Naive thymus-derived CD4-positive, alpha-beta T cell (primary cell): ENCODE measurements at regions not wholly inside any gene's neighbourhood (a gene's known extent, or its start where the extent isn't known, plus 50 kb on each side); places are given as distances from the start of the nearest gene placed in this dataset.
"Not testable (repeated sequence)": the region's sequence is repeated elsewhere in the genome, so short reads cannot be mapped to it uniquely, and the experiment has no call there.

ENCODE experiments used
- ATAC-seq: fragments of 150-1000 bp; cut with Tn5 transposase; 2 replicates; pipeline ENCODE4 v1.10.0; 2021; ENCODE audit warnings: mild to moderate bottlenecking, moderate library complexity
- CTCF ChIA-PET: fragments of 350-600 bp; sonication (Branson Sonifier 250); formaldehyde crosslinking; loops from one replicate; lab custom pipeline; 2021; ENCODE audit warnings: antibody characterized with exemption; lab: Charles Lee
- POLR2A ChIA-PET: fragments of 350-600 bp; sonication (Branson Sonifier 250); formaldehyde crosslinking; loops from one replicate; lab custom pipeline; 2021; ENCODE audit warnings: antibody characterized with exemption, inconsistent platforms; lab: Charles Lee
- DNase-seq, 9 donors: peaks; one replicate each; pipeline versions ENCODE4 v3.0.0 to v3.0.0-alpha.2; 2020 to 2022; ENCODE audit warnings: mixed read lengths in 1 of 9
- H3K27ac ChIP-seq: one replicate; pipeline ENCODE4 v1.7.0; 2013; ENCODE audit warnings: mild to moderate bottlenecking, low read depth, low read length, moderate library complexity
- H3K27me3 ChIP-seq, 2 donors: one replicate each; pipeline ENCODE4 v1.7.0; 2013; ENCODE audit warnings: low read length in 2 of 2, mild to moderate bottlenecking in 2 of 2, moderate library complexity in 2 of 2; ENCODE audit not compliant: control insufficient read depth in 2 of 2, insufficient read depth in 2 of 2
- H3K36me3 ChIP-seq, 3 experiments: 1 replicate in 2 of 3; 2 replicates in 1 of 3; pipeline ENCODE4 v1.7.0; 2013; ENCODE audit warnings: low read length in 3 of 3, mild to moderate bottlenecking in 3 of 3, moderate library complexity in 1 of 3; ENCODE audit not compliant: insufficient read depth in 3 of 3, control insufficient read depth in 2 of 3
- H3K4me1 ChIP-seq, 2 donors: one replicate each; pipeline ENCODE4 v1.7.0; 2013; ENCODE audit warnings: low read length in 2 of 2, mild to moderate bottlenecking in 2 of 2, moderate library complexity in 1 of 2; ENCODE audit not compliant: control insufficient read depth in 2 of 2, insufficient read depth in 2 of 2
- H3K4me3 ChIP-seq: 2 replicates; pipeline ENCODE4 v1.7.0; 2013; ENCODE audit warnings: mild to moderate bottlenecking, low read length
- H3K9me3 ChIP-seq, 3 experiments: 1 replicate in 2 of 3; 2 replicates in 1 of 3; pipeline ENCODE4 v1.7.0; 2013; ENCODE audit warnings: low read length in 3 of 3; ENCODE audit not compliant: control insufficient read depth in 2 of 3
- H3K27ac Mint-ChIP-seq, 9 donors: one replicate each; pipeline ENCODE4 v1.8.0; 2020 to 2022; ENCODE audit warnings: mixed read lengths in 9 of 9, mild to moderate bottlenecking in 8 of 9, moderate library complexity in 5 of 9, inconsistent platforms in 2 of 9
- H3K27me3 Mint-ChIP-seq, 5 donors: one replicate each; pipeline ENCODE4 v1.8.0; 2021 to 2022; ENCODE audit warnings: mixed read lengths in 5 of 5, mild to moderate bottlenecking in 1 of 5
- H3K36me3 Mint-ChIP-seq, 5 donors: one replicate each; pipeline ENCODE4 v1.8.0; 2020 to 2022; ENCODE audit warnings: mixed read lengths in 5 of 5, mild to moderate bottlenecking in 3 of 5, inconsistent platforms in 1 of 5
- H3K4me1 Mint-ChIP-seq, 7 donors: one replicate each; pipeline ENCODE4 v1.8.0; 2020 to 2022; ENCODE audit warnings: mixed read lengths in 7 of 7, mild to moderate bottlenecking in 3 of 7, inconsistent platforms in 1 of 7
- H3K4me3 Mint-ChIP-seq, 10 donors: one replicate each; pipeline ENCODE4 v1.8.0; 2020 to 2022; ENCODE audit warnings: mild to moderate bottlenecking in 10 of 10, mixed read lengths in 10 of 10, moderate library complexity in 6 of 10, inconsistent platforms in 2 of 10
- H3K9me3 Mint-ChIP-seq, 11 donors: one replicate each; pipeline ENCODE4 v1.8.0; 2020 to 2022; ENCODE audit warnings: mixed read lengths in 11 of 11, mild to moderate bottlenecking in 4 of 11, inconsistent platforms in 1 of 11, moderate library complexity in 1 of 11
- intact Hi-C, 2 donors: fragments of 100-400 bp; cut with micrococcal nuclease; formaldehyde crosslinking; loops; one replicate each; pipeline ENCODE4 v1.15.1; 2023

DNA sequence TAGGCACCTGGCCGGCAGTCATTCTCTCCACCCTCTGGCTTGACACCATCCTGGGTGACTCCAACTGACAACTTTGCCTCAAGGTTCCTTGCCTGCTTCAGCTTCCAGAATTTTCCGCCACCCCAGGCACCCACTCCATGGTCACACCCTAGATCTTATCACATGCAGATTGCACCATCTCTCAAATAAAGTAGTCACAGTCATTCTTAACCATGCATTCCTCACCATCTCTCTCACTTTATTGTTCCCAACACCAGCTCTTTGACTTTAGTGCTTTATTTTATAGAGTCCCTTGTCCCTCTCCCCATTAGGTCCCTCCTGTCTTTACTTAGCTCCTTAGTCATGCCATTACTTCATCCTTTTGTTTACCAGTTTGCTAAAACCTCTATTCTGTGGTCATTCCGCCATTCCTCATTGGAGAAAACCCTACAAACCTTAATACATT is 351.7 kb downstream of the SPRY2 start:
- Histone ChIP-seq H3K4me3 (no peak overlapping the region), H3K27me3 (no peaks in the 10 kb centered on the region), H3K36me3 (no peaks in the 10 kb centered on the region), H3K9me3 (no peaks in the 10 kb centered on the region), H3K27ac (no peak overlapping the region), H3K4me1 (no peaks in the 10 kb centered on the region)
- DNase-seq (no peak), ATAC-seq (no peak)
- Mint-ChIP-seq H3K4me1 (no peaks in the 10 kb centered on the region), H3K27ac (no peak overlapping the region), H3K9me3 (peaks cover 0 to 9% (median 0%) of the 10 kb centered on the region in 11 donors), H3K4me3 (no peak overlapping the region), H3K36me3 (no peaks in the 10 kb centered on the region), H3K27me3 (peaks cover 0 to 7% (median 4%) of the 10 kb centered on the region in 5 donors)
- ChIA-PET POLR2A (no interaction called here), CTCF (no interaction called here)
- intact Hi-C loops: no loop called here

DNA sequence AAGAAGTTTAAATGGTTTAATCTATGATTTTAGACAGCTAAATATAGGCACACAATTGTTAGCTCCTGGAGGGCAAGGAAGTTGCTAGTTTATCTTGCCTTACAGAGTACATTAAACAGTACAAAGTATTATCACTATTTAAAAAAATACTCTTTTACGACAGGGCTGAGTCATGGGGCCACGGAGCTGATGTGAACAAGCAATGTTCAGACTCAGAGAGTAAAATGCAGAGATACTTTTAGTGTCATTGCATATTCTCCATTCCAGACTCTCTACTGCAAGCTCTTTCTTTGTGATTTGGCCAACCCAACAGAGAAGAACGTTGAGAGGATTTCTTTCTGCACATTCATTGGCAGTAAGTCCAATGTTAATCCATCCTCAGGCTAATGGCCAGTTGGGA is 352.4 kb downstream of the SPRY2 start:
- Histone ChIP-seq H3K36me3 (no peaks in the 10 kb centered on the region), H3K4me1 (no peaks in the 10 kb centered on the region), H3K27me3 (no peaks in the 10 kb centered on the region), H3K27ac (no peak overlapping the region), H3K9me3 (no peaks in the 10 kb centered on the region), H3K4me3 (no peak overlapping the region)
- intact Hi-C loops: no loop called here
- Mint-ChIP-seq H3K36me3 (no peaks in the 10 kb centered on the region), H3K9me3 (peaks cover 0 to 9% (median 0%) of the 10 kb centered on the region in 11 donors), H3K4me1 (no peaks in the 10 kb centered on the region), H3K27me3 (peaks cover 0 to 7% (median 4%) of the 10 kb centered on the region in 5 donors), H3K27ac (no peak overlapping the region), H3K4me3 (no peak overlapping the region)
- DNase-seq: no peak
- ChIA-PET POLR2A (no interaction called here), CTCF (no interaction called here)
- no peak for ATAC-seq

- Mint-ChIP-seq H3K36me3 (no peaks in the 10 kb centered on the region), H3K9me3 (peaks cover 0 to 13% (median 4%) of the 10 kb centered on the region in 11 donors), H3K4me1 (no peaks in the 10 kb centered on the region), H3K4me3 (no peak overlapping the region), H3K27me3 (peaks cover 0 to 7% (median 4%) of the 10 kb centered on the region in 5 donors), H3K27ac (no peak overlapping the region)
- ChIA-PET POLR2A (no interaction called here), CTCF (no interaction called here)
- Histone ChIP-seq H3K36me3 (no peaks in the 10 kb centered on the region), H3K4me3 (no peak overlapping the region), H3K27ac (no peak overlapping the region), H3K4me1 (no peaks in the 10 kb centered on the region), H3K9me3 (no peaks in the 10 kb centered on the region), H3K27me3 (no peaks in the 10 kb centered on the region)
- no peak for DNase-seq
- intact Hi-C loops: no loop called here
- ATAC-seq: no peak
These were observed 353.2 kb downstream of the SPRY2 start for GRCh38 chr13:79987761-79988160.

- Histone ChIP-seq H3K4me1 (no peaks in the 10 kb centered on the region), H3K36me3 (no peaks in the 10 kb centered on the region), H3K4me3 (no peak overlapping the region), H3K27ac (no peak overlapping the region), H3K27me3 (no peaks in the 10 kb centered on the region), H3K9me3 (no peaks in the 10 kb centered on the region)
- intact Hi-C loops: no loop called here
- H3K36me3 Mint-ChIP-seq: no peaks in the 10 kb centered on the region
- DNase-seq (no peak), ATAC-seq (no peak)
- ChIA-PET POLR2A (no interaction called here), CTCF (no interaction called here)
- H3K4me3 Mint-ChIP-seq: no peak overlapping the region
- H3K27ac Mint-ChIP-seq: no peak overlapping the region
- no peaks in the 10 kb centered on the region for H3K4me1 Mint-ChIP-seq
- H3K9me3 Mint-ChIP-seq: peaks cover 0 to 14% (median 4%) of the 10 kb centered on the region in 11 donors
- peaks cover 0 to 7% (median 4%) of the 10 kb centered on the region in 5 donors for H3K27me3 Mint-ChIP-seq
These were observed 353.6 kb downstream of the SPRY2 start for GRCh38 chr13:79987323-79987722.

DNA sequence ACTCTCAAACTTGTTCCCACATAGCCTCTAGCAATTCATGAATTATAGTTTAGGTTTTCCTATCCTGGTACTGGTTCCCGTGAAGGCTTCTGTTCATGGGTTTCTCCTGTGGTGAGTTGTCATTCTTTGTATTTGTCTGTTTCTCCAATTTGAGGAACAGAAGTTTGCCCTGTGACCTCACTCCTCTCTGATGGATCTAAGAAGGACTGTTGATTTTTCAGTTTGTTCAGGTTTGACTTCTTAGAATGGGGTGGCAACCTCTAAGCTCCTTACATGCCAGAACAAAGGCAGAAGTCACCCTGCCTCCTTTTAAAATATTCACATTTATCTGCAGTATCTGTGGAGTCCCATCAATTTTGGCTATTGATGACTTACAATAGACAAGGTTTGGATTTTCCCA is 354.0 kb downstream of the SPRY2 start:
- Histone ChIP-seq H3K4me1 (no peaks in the 10 kb centered on the region), H3K36me3 (no peaks in the 10 kb centered on the region), H3K27me3 (no peaks in the 10 kb centered on the region), H3K9me3 (no peaks in the 10 kb centered on the region), H3K27ac (no peak overlapping the region), H3K4me3 (no peak overlapping the region)
- H3K27ac Mint-ChIP-seq: no peak overlapping the region
- ATAC-seq: no peak
- no peak for DNase-seq
- no peak overlapping the region for H3K4me3 Mint-ChIP-seq
- H3K4me1 Mint-ChIP-seq: no peaks in the 10 kb centered on the region
- POLR2A ChIA-PET: no interaction called here
- H3K9me3 Mint-ChIP-seq: peaks cover 0 to 14% (median 5%) of the 10 kb centered on the region in 11 donors
- no peaks in the 10 kb centered on the region for H3K36me3 Mint-ChIP-seq
- peaks cover 0 to 7% (median 4%) of the 10 kb centered on the region in 5 donors for H3K27me3 Mint-ChIP-seq
- CTCF ChIA-PET: no interaction called here
- intact Hi-C loops: no loop called here

- ATAC-seq, H3K27ac Mint-ChIP-seq, CTCF ChIA-PET, H3K36me3 ChIP-seq, DNase-seq, H3K4me1 Mint-ChIP-seq, H3K4me3 Mint-ChIP-seq, POLR2A ChIA-PET, H3K4me1 ChIP-seq, H3K36me3 Mint-ChIP-seq, H3K27me3 Mint-ChIP-seq, H3K9me3 ChIP-seq, H3K4me3 ChIP-seq, H3K27ac ChIP-seq, H3K27me3 ChIP-seq, intact Hi-C loops: not testable (repeated sequence)
- peaks cover 0 to 54% (median 15%) of the 10 kb centered on the region in 11 donors for H3K9me3 Mint-ChIP-seq
These were observed 365.8 kb downstream of the SPRY2 start for GRCh38 chr13:79974935-79975650.

DNA sequence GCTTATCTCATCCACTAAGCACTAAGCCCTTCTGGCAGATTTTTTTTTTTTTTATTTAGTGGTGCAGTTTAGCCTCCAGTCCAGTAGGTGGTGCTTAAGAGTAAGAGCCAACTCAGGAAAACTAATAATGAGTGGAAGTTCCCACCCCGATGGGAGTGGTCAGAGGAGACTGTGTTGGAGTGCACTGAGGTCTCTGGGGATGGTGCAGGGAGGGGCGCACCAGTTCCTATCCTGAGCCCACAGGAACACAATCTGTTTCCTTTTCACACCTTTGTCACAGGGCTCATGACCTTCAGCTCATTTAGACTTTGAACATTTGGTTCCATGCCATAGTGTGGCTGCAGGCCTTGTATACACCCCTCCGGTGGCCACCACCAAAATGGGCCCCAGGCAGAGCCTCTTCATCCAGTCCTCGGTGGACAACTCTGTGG is 367.4 kb downstream of the SPRY2 start:
- intact Hi-C loops: no loop called here
- Mint-ChIP-seq H3K27ac (no peak overlapping the region), H3K36me3 (no peaks in the 10 kb centered on the region), H3K4me1 (no peaks in the 10 kb centered on the region), H3K4me3 (no peak overlapping the region), H3K9me3 (peaks cover 0 to 43% (median 12%) of the 10 kb centered on the region in 11 donors), H3K27me3 (no peaks in the 10 kb centered on the region)
- H3K4me3 ChIP-seq: no peak overlapping the region
- no peaks in the 10 kb centered on the region for H3K36me3 ChIP-seq
- no peaks in the 10 kb centered on the region for H3K9me3 ChIP-seq
- DNase-seq (no peak), ATAC-seq (no peak)
- H3K4me1 ChIP-seq: no peaks in the 10 kb centered on the region
- H3K27me3 ChIP-seq: no peaks in the 10 kb centered on the region
- ChIA-PET CTCF (no interaction called here), POLR2A (no interaction called here)
- H3K27ac ChIP-seq: no peak overlapping the region
